ENCODE measurements at regions not wholly inside any gene's neighbourhood (a gene's known extent, or its start where the extent isn't known, plus 50 kb on each side); places are given as distances from the start of the nearest gene placed in this dataset.

GRCh38 chr4:163404580-163404979 lies 60.9 kb downstream of the NPY5R start:
- Histone ChIP-seq H3K9ac (ENCODE audit: control insufficient read depth, insufficient read depth, low read length) (no peak overlapping the region), H3K27ac (ENCODE audit: control insufficient read depth, insufficient read depth) (no peak overlapping the region), H4K20me1 (ENCODE audit: control insufficient read depth, insufficient read depth) (no peaks in the 10 kb centered on the region), H3K4me1 (ENCODE audit: control insufficient read depth, insufficient read depth, low read length) (no peaks in the 10 kb centered on the region), H3K27me3 (replicated peaks in 1 of 2; ENCODE audit: control insufficient read depth in 2 of 2, insufficient read depth in 2 of 2, low read length in 1 of 2) (no peaks in the 10 kb centered on the region; a peak in 1 of 4 replicates), H3K79me2 (ENCODE audit: control insufficient read depth, insufficient read depth, low read length) (no peaks in the 10 kb centered on the region), H3K36me3 (ENCODE audit: control insufficient read depth in 2 of 2, insufficient read depth in 2 of 2, low read length in 1 of 2) (no peaks in the 10 kb centered on the region), H3K4me2 (ENCODE audit: control insufficient read depth, insufficient read depth) (no peak overlapping the region), H3K4me3 (no peak overlapping the region), H3K9me3 (replicated peaks; ENCODE audit: control insufficient read depth, insufficient read depth, low read length) (no peaks in the 10 kb centered on the region), H2AFZ (ENCODE audit: control insufficient read depth, low read depth, low read length) (no peak overlapping the region)
- FAIRE-seq = no peak
- DNase-seq (ENCODE audit: low read depth, low spot score) = no peak
- RAD21 ChIA-PET (ENCODE audit: unreplicated experiment) = no interaction called here
- CTCF ChIA-PET = interaction anchor here (1.2 kb wide), 1 partner anchor 146 kb away, joined by 3 read pairs; no protein-coding TSS in a partner anchor
- in situ Hi-C loops (cut with MboI) (no loop called here), intact Hi-C loops (cut with micrococcal nuclease; ENCODE audit: unreplicated experiment) (no loop called here)
- WGBS (ENCODE audit: insufficient coverage, insufficient replicate concordance, low lambda C conversion rate, missing lambda C conversion rate) = 42% methylated on average over 5 of the region's 5 CpGs
- no peak for TF ChIP-seq PBX3 (IDR thresholded peaks at IDR 0.05; ENCODE audit: insufficient replicate concordance, low read depth, low read length)
- TF ChIP-seq IKZF1 (conservative IDR thresholded peaks at IDR 0.05) = no peak
- no peak for TF ChIP-seq CHD4 (IDR thresholded peaks at IDR 0.05)
- TF ChIP-seq POU2F2 (IDR thresholded peaks at IDR 0.05; ENCODE audit: borderline replicate concordance, low read depth, low read length) = no peak
- TF ChIP-seq NFYA (IDR thresholded peaks at IDR 0.05; ENCODE audit: borderline replicate concordance, low read depth, low read length) = no peak
- no peak for TF ChIP-seq KAT2A (conservative IDR thresholded peaks at IDR 0.05; ENCODE audit: control insufficient read depth, low read depth, low read length)
- ATAC-seq = no peak
- SMC1A ChIA-PET (ENCODE audit: uncharacterized antibody, unreplicated experiment) = no interaction called here
- POLR2A ChIA-PET = no interaction called here
- no TSS peak for BruUV-seq (replicated peaks)

- H3K9ac ChIP-seq (ENCODE audit: control insufficient read depth, insufficient read depth, low read length) = no peak overlapping the region
- ChIA-PET POLR2A (no interaction called here), CTCF (interaction anchor here (1.2 kb wide), 1 partner anchor 146 kb away, joined by 3 read pairs; no protein-coding TSS in a partner anchor), SMC1A (ENCODE audit: uncharacterized antibody, unreplicated experiment) (no interaction called here), RAD21 (ENCODE audit: unreplicated experiment) (no interaction called here)
- no peaks in the 10 kb centered on the region for H4K20me1 ChIP-seq (ENCODE audit: control insufficient read depth, insufficient read depth)
- H3K4me2 ChIP-seq (ENCODE audit: control insufficient read depth, insufficient read depth) = no peak overlapping the region
- no peak for FAIRE-seq
- H3K36me3 ChIP-seq (ENCODE audit: control insufficient read depth in 2 of 2, insufficient read depth in 2 of 2, low read length in 1 of 2) = no peaks in the 10 kb centered on the region
- DNase-seq (ENCODE audit: low read depth, low spot score) = no peak
- no peak overlapping the region for H3K27ac ChIP-seq (ENCODE audit: control insufficient read depth, insufficient read depth)
- intact Hi-C loops (cut with micrococcal nuclease; ENCODE audit: unreplicated experiment) = no loop called here
- H3K27me3 ChIP-seq (replicated peaks in 1 of 2; ENCODE audit: control insufficient read depth in 2 of 2, insufficient read depth in 2 of 2, low read length in 1 of 2) = no peaks in the 10 kb centered on the region; a peak in 1 of 4 replicates
- H2AFZ ChIP-seq (ENCODE audit: control insufficient read depth, low read depth, low read length) = no peak overlapping the region
- no peaks in the 10 kb centered on the region for H3K79me2 ChIP-seq (ENCODE audit: control insufficient read depth, insufficient read depth, low read length)
- 5% methylated on average over 1 of the region's 1 CpG for WGBS (ENCODE audit: insufficient coverage, insufficient replicate concordance, low lambda C conversion rate, missing lambda C conversion rate)
- no peaks in the 10 kb centered on the region for H3K4me1 ChIP-seq (ENCODE audit: control insufficient read depth, insufficient read depth, low read length)
- BruUV-seq (replicated peaks) = no TSS peak
- H3K4me3 ChIP-seq = no peak overlapping the region
- no peaks in the 10 kb centered on the region for H3K9me3 ChIP-seq (replicated peaks; ENCODE audit: control insufficient read depth, insufficient read depth, low read length)
- in situ Hi-C loops (cut with MboI) = no loop called here
- ATAC-seq = no peak
- TF ChIP-seq SMARCA5 (IDR thresholded peaks at IDR 0.05) (no peak), NR2C1 (IDR thresholded peaks at IDR 0.05) (no peak), ZBTB4 (CRISPR knock-in tag; IDR thresholded peaks at IDR 0.05) (no peak), YBX1 (IDR thresholded peaks at IDR 0.05) (no peak), WRNIP1 (IDR thresholded peaks at IDR 0.05; ENCODE audit: borderline replicate concordance, low read depth, low read length) (no peak), ZNF622 (IDR thresholded peaks at IDR 0.05) (no peak), SMAD5 (IDR thresholded peaks at IDR 0.05; ENCODE audit: low read depth) (no peak), CHD1 (IDR thresholded peaks at IDR 0.05; ENCODE audit: low read depth, low read length) (no peak), KAT2A (conservative IDR thresholded peaks at IDR 0.05; ENCODE audit: control insufficient read depth, low read depth, low read length) (no peak), POLR2AphosphoS5 (IDR thresholded peaks at IDR 0.05; ENCODE audit: low read length) (no peak), KLF5 (IDR thresholded peaks at IDR 0.05; ENCODE audit: partially characterized antibody) (no peak)
These were observed 60.4 kb downstream of the NPY5R start for GRCh38 chr4:163404080-163404479.

Data from GM12878 (cell line).